ENCODE measurements at regions not wholly inside any gene's neighbourhood (a gene's known extent, or its start where the extent isn't known, plus 50 kb on each side); places are given as distances from the start of the nearest gene placed in this dataset.

DNA sequence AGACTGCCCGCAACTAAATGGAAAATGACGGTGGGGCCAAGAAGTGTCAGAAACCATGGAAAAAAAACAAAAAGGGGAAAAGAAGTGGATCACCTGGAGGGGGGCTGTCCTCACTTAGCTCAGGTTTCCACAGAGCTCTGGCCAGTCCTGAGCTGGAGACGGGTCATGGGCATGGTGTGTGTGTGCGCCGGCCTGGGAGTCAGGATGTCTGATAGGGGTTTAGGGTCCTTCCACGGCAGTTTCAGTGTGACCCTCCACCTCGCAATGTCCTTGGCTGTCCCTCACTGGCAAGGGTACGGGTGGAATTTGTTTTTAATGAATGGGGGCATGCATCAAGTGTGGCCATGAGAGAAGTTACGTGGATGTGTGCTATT, 133.2 kb upstream of the MEIS1 start:
- DNase-seq (ENCODE audit: low read depth in 1 of 2, low spot score in 2 of 2) (no peak), FAIRE-seq (no peak)
- H4K5ac ChIP-seq (ENCODE audit: insufficient read length, low read depth, low read length) = no peak overlapping the region
- 94% methylated on average over 9 of the region's 9 CpGs; no CpG with 5 or more reads in 1 of the 2 experiments for WGBS, 2 experiments (ENCODE audit: extremely low coverage in 1 of 2, insufficient coverage in 1 of 2, insufficient read length in 1 of 2, insufficient replicate concordance in 2 of 2, low coverage in 1 of 2, low lambda C conversion rate in 2 of 2, missing lambda C conversion rate in 1 of 2)
- no peak overlapping the region for H2BK5ac ChIP-seq (ENCODE audit: low read depth, low read length)
- no peak overlapping the region for H3K27ac ChIP-seq (ENCODE audit: low read depth, low read length)
- H3K4ac ChIP-seq (replicated peaks; ENCODE audit: insufficient read length, low read depth, low read length) = no peak overlapping the region
- no peaks in the 10 kb centered on the region for H3K9me3 ChIP-seq (ENCODE audit: insufficient read depth in 2 of 2, low read depth in 1 of 2, low read length in 1 of 2)
- CTCF ChIA-PET (ENCODE audit: partially characterized antibody) = interaction anchor here (0.6 kb wide), 2 partner anchors 30 to 85 kb away, joined by 3 read pairs; no protein-coding TSS in a partner anchor
- H4K20me1 ChIP-seq (replicated peaks in 1 of 2; ENCODE audit: control insufficient read depth in 1 of 2, insufficient read depth in 2 of 2, low read length in 2 of 2) = no peaks in the 10 kb centered on the region
- no peak overlapping the region for H2AFZ ChIP-seq (ENCODE audit: low read length)
- no peak overlapping the region for H3K4me2 ChIP-seq (ENCODE audit: insufficient read depth in 1 of 2, low read depth in 2 of 2, low read length in 2 of 2)
- H3K4me1 ChIP-seq (replicated peaks in 1 of 4; ENCODE audit: control insufficient read depth in 3 of 4, insufficient read depth in 4 of 4, low read length in 3 of 4) = no peaks in the 10 kb centered on the region
- H3K18ac ChIP-seq (ENCODE audit: extremely low read depth, low read length) = no peak overlapping the region
- H4K8ac ChIP-seq (ENCODE audit: extremely low read depth, insufficient read depth, low read length) = no peak overlapping the region
- no peak overlapping the region for H2BK12ac ChIP-seq (ENCODE audit: low read depth, low read length)
- H3K9ac ChIP-seq (replicated peaks in 1 of 4; ENCODE audit: extremely low read depth in 1 of 4, low read depth in 3 of 4, low read length in 3 of 4) = no peak overlapping the region
- no peaks in the 10 kb centered on the region for H3K79me2 ChIP-seq (ENCODE audit: control insufficient read depth in 1 of 2, insufficient read depth in 2 of 2, low read length in 2 of 2)
- no peaks in the 10 kb centered on the region for H3K79me1 ChIP-seq (ENCODE audit: low read depth, low read length)
- no peaks in the 10 kb centered on the region for H3K27me3 ChIP-seq (replicated peaks in 1 of 4; ENCODE audit: control insufficient read depth in 3 of 4, extremely low read depth in 1 of 4, insufficient read depth in 3 of 4, low read length in 3 of 4)
- no peak overlapping the region for H2AK5ac ChIP-seq (ENCODE audit: low read depth, low read length)
- no peak overlapping the region for H2BK120ac ChIP-seq (replicated peaks; ENCODE audit: low read depth, low read length)
- no peaks in the 10 kb centered on the region for H3K23me2 ChIP-seq (ENCODE audit: low read depth, low read length)
- no peak overlapping the region for H2BK15ac ChIP-seq (ENCODE audit: low read length)
- no peak overlapping the region for H2BK20ac ChIP-seq (ENCODE audit: low read length)
- H3K36me3 ChIP-seq (ENCODE audit: control insufficient read depth in 2 of 4, insufficient read depth in 4 of 4, low read length in 3 of 4) = no peaks in the 10 kb centered on the region
- H3K4me3 ChIP-seq (ENCODE audit: extremely low read depth in 1 of 4, insufficient read depth in 2 of 4, low read depth in 3 of 4, low read length in 4 of 4) = no peak overlapping the region
- H4K91ac ChIP-seq (replicated peaks; ENCODE audit: insufficient read length, low read length) = no peak overlapping the region
- no peak overlapping the region for H3K14ac ChIP-seq (ENCODE audit: insufficient read length)
- H3K56ac ChIP-seq (replicated peaks; ENCODE audit: insufficient read length, low read depth, low read length) = no peak overlapping the region
- no peak overlapping the region for H3K23ac ChIP-seq (ENCODE audit: insufficient read length)
- POLR2A ChIA-PET (ENCODE audit: partially characterized antibody) = interaction anchor here (0.6 kb wide), 2 partner anchors 64 to 574 kb away, joined by 3 read pairs; no protein-coding TSS in a partner anchor
- TF ChIP-seq EGR1 (IDR thresholded peaks at IDR 0.05; ENCODE audit: borderline replicate concordance, low read depth, low read length) = no peak
- no peak for TF ChIP-seq CREB1 (IDR thresholded peaks at IDR 0.05)
- TF ChIP-seq BRCA1 (IDR thresholded peaks at IDR 0.05; ENCODE audit: low read depth, low read length) = no peak
- TF ChIP-seq CHD1 (IDR thresholded peaks at IDR 0.05; ENCODE audit: low read depth, low read length) = no peak
- no peak for TF ChIP-seq MAFK (IDR thresholded peaks at IDR 0.05; ENCODE audit: low read depth, low read length)
- TF ChIP-seq PHF8 (conservative IDR thresholded peaks at IDR 0.05; ENCODE audit: low read depth, low read length) = no peak
- TF ChIP-seq TAF7 (optimal IDR thresholded peaks at IDR 0.05; ENCODE audit: borderline replicate concordance, low read depth, low read length) = no peak
- TF ChIP-seq, protein P1, sequence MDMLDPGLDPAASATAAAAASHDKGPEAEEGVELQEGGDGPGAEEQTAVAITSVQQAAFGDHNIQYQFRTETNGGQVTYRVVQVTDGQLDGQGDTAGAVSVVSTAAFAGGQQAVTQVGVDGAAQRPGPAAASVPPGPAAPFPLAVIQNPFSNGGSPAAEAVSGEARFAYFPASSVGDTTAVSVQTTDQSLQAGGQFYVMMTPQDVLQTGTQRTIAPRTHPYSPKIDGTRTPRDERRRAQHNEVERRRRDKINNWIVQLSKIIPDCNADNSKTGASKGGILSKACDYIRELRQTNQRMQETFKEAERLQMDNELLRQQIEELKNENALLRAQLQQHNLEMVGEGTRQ (IDR thresholded peaks at IDR 0.05; ENCODE audit: low read length) = no peak
